A673 (cell line): ENCODE measurements at regions not wholly inside any gene's neighbourhood (a gene's known extent, or its start where the extent isn't known, plus 50 kb on each side); places are given as distances from the start of the nearest gene placed in this dataset.

Experiments
- BruUV-seq: library from RNA; stranded (reverse); fragments of 400-500 nt; replicated peaks from 2 replicates; lab custom pipeline; 2021; lab: Mats Ljungman, UMichigan
- CTCF ChIA-PET: fragments of 300-600 bp; sonication (Branson Sonifier 250); formaldehyde crosslinking; loops from one replicate; lab custom pipeline; 2022; ENCODE audit warnings: antibody characterized with exemption; lab: Charles Lee
- POLR2A ChIA-PET: fragments of 300-600 bp; sonication (Branson Sonifier 250); formaldehyde crosslinking; loops from one replicate; lab custom pipeline; 2022; ENCODE audit warnings: antibody characterized with exemption; ENCODE audit not compliant: low non-redundant PET; lab: Charles Lee
- DNase-seq: peaks from one replicate; pipeline ENCODE4 v3.0.0-alpha.2; 2015; ENCODE audit warnings: low spot score
- H3K27ac ChIP-seq: fragments of 200-600 bp; sonication (generic); 2 replicates; pipeline ENCODE4 v1.5.1; 2016; ENCODE audit warnings: mixed run types, low read depth, mild to moderate bottlenecking, mixed read lengths, antibody characterized with exemption, low read length; ENCODE audit not compliant: poor library complexity, severe bottlenecking
- H3K27me3 ChIP-seq: fragments of 200-600 bp; sonication (generic); replicated peaks from 2 replicates; pipeline ENCODE4 v1.6.1; 2017; ENCODE audit warnings: mixed run types, low read depth, mild to moderate bottlenecking, mixed read lengths, antibody characterized with exemption, low read length; ENCODE audit not compliant: insufficient read depth, poor library complexity
- H3K36me3 ChIP-seq: fragments of 200-600 bp; sonication (generic); 2 replicates; pipeline ENCODE4 v1.6.1; 2016; ENCODE audit warnings: mixed run types, mild to moderate bottlenecking, mixed read lengths, antibody characterized with exemption, low read length; ENCODE audit not compliant: insufficient read depth, poor library complexity, severe bottlenecking
- H3K4me1 ChIP-seq: fragments of 200-600 bp; sonication (generic); 2 replicates; pipeline ENCODE4 v1.6.1; 2017; ENCODE audit warnings: mixed run types, mild to moderate bottlenecking, mixed read lengths, antibody characterized with exemption, low read length; ENCODE audit not compliant: insufficient read depth, poor library complexity, severe bottlenecking
- H3K4me3 ChIP-seq: fragments of 200-600 bp; sonication (generic); 2 replicates; pipeline ENCODE4 v1.5.1; 2016; ENCODE audit warnings: low read depth, mixed run types, mild to moderate bottlenecking, mixed read lengths, low read length; ENCODE audit not compliant: poor library complexity, severe bottlenecking
- H3K9me3 ChIP-seq: fragments of 200-600 bp; sonication (generic); 2 replicates; pipeline ENCODE4 v1.6.1; 2016; ENCODE audit warnings: mixed run types, low read depth, mild to moderate bottlenecking, mixed read lengths, antibody characterized with exemption, low read length; ENCODE audit not compliant: poor library complexity, severe bottlenecking
- EZH2 ChIP-seq: fragments of 200-600 bp; sonication (generic); IDR thresholded peaks from 2 replicates; pipeline ENCODE4 v1.6.1; 2017; ENCODE audit warnings: borderline replicate concordance, low read depth, mild to moderate bottlenecking, mixed read lengths, antibody characterized with exemption, low read length; ENCODE audit not compliant: poor library complexity, severe bottlenecking
- intact Hi-C: fragments of 100-400 bp; cut with micrococcal nuclease; formaldehyde crosslinking; loops from one replicate; pipeline ENCODE4 v1.10.0; 2022; ENCODE audit not compliant: unreplicated experiment
- TF ChIP-seq, protein P1 (sequence below): fragments of 300-800, 200-600 bp; sonication (generic); conservative IDR thresholded peaks from 2 replicates; pipeline ENCODE4 v1.5.1; 2017; ENCODE audit warnings: low read depth, mild to moderate bottlenecking, antibody characterized with exemption, low read length, moderate library complexity, mixed read lengths

DNA sequence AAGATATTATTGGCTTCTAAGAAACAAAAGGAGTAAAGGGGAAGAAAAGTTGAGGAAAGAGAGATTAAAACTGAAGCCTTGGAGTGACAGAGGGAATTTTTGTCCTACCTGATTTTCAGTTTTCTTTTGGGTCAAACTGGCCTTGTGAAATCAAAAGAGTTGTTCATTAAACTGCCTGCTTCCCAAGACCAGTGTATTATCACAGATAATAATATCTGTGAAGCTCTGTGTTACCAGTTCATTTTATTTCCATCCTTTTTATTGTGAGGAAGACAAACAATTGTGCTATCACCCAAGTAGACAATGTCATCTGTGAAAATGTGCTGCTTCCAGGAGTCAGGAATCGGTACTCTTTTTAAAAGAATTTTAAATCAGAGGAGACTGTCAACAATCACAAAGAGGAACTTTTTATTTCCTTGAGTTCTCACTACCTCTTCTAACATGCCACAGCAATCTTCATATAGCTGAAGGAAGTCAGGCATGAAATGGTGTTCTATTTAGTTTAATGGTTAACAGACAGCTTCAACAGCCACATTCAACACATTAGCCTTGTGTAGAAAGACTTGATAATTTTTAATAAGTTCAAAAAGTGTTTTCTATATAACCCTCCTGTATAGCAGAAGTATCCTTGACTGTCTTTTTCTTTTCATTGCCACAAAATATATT, 554.8 kb downstream of the PIK3C3 start:
- no peak for DNase-seq
- BruUV-seq = no TSS peak
- Histone ChIP-seq H3K27ac (no peak overlapping the region), H3K27me3 (no peaks in the 10 kb centered on the region), H3K4me1 (no peaks in the 10 kb centered on the region), H3K4me3 (no peak overlapping the region), H3K9me3 (no peaks in the 10 kb centered on the region), H3K36me3 (no peaks in the 10 kb centered on the region)
- TF ChIP-seq EZH2 = no peak
- TF ChIP-seq, protein P1, sequence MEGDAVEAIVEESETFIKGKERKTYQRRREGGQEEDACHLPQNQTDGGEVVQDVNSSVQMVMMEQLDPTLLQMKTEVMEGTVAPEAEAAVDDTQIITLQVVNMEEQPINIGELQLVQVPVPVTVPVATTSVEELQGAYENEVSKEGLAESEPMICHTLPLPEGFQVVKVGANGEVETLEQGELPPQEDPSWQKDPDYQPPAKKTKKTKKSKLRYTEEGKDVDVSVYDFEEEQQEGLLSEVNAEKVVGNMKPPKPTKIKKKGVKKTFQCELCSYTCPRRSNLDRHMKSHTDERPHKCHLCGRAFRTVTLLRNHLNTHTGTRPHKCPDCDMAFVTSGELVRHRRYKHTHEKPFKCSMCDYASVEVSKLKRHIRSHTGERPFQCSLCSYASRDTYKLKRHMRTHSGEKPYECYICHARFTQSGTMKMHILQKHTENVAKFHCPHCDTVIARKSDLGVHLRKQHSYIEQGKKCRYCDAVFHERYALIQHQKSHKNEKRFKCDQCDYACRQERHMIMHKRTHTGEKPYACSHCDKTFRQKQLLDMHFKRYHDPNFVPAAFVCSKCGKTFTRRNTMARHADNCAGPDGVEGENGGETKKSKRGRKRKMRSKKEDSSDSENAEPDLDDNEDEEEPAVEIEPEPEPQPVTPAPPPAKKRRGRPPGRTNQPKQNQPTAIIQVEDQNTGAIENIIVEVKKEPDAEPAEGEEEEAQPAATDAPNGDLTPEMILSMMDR = no peak
- ChIA-PET POLR2A (no interaction called here), CTCF (no interaction called here)
- intact Hi-C loops = no loop called here

DNA sequence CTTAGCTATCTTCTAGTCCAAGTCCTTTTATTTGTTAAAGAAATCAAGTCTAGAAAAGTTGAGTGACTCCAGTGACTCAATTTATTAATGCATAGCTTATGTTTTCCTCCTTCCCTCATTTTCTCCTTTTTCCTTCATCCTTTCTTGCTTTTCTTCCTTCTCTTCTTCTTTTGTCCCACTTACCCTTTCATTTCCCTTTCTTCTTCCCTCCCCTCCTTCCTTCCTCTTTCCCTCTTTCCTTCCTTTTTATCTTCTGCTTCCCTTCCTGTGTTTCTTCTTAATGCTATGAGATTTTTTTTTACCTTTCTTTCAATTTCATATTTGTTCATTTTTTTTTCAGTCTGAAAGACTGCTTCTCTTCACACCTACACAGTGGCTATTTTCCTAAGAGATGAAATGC, 555.5 kb downstream of the PIK3C3 start:
- no peak for TF ChIP-seq EZH2
- TF ChIP-seq, protein P1 = no peak
- Histone ChIP-seq H3K4me3 (no peak overlapping the region), H3K4me1 (no peaks in the 10 kb centered on the region), H3K27me3 (no peaks in the 10 kb centered on the region), H3K36me3 (no peaks in the 10 kb centered on the region), H3K9me3 (no peaks in the 10 kb centered on the region), H3K27ac (no peak overlapping the region)
- ChIA-PET CTCF (no interaction called here), POLR2A (no interaction called here)
- no TSS peak for BruUV-seq
- no peak for DNase-seq
- intact Hi-C loops = no loop called here

- no peaks in the 10 kb centered on the region for H3K4me1 ChIP-seq
- no peak overlapping the region for H3K27ac ChIP-seq
- TF ChIP-seq, protein P1 = no peak
- no peak for TF ChIP-seq EZH2
- no TSS peak for BruUV-seq
- no peaks in the 10 kb centered on the region for H3K36me3 ChIP-seq
- no peaks in the 10 kb centered on the region for H3K27me3 ChIP-seq
- intact Hi-C loops = no loop called here
- no peak overlapping the region for H3K4me3 ChIP-seq
- no peaks in the 10 kb centered on the region for H3K9me3 ChIP-seq
- POLR2A ChIA-PET = no interaction called here
- no peak for DNase-seq
- CTCF ChIA-PET = no interaction called here
Observed at GRCh38 chr18:42513441-42513840, 558.4 kb downstream of the PIK3C3 start.
